Hindlimb muscle (tissue), 1 donor: ENCODE measurements at regions not wholly inside any gene's neighbourhood (a gene's known extent, or its start where the extent isn't known, plus 50 kb on each side); places are given as distances from the start of the nearest gene placed in this dataset.

Experiments
- DNase-seq: peaks from one replicate; pipeline ENCODE4 v3.0.0-alpha.2; 2013

GRCh38 chrX:145178268-145178667, 69.0 kb upstream of the SPANXN1 start:
- DNase-seq, result no peak

- DNase-seq, result peak; percentile 1
Observed at GRCh38 chrX:145190801-145191389, 56.4 kb upstream of the SPANXN1 start.
